HG03175 (cell line): ENCODE measurements at regions not wholly inside any gene's neighbourhood (a gene's known extent, or its start where the extent isn't known, plus 50 kb on each side); places are given as distances from the start of the nearest gene placed in this dataset.
"Not testable (repeated sequence)": the region's sequence is repeated elsewhere in the genome, so short reads cannot be mapped to it uniquely, and the experiment has no call there.

Experiments used
- ATAC-seq: cut with Tn5 transposase; IDR thresholded peaks from one replicate; pipeline ENCODE4 v1.9.1; 2021; ENCODE audit warnings: mild to moderate bottlenecking, moderate library complexity; ENCODE audit not compliant: unreplicated experiment

- ATAC-seq: no peak
Observed at GRCh38 chr5:138702166-138703077, 50.8 kb upstream of the CTNNA1 start.

- ATAC-seq: no peak
Observed at GRCh38 chr5:138701678-138702077, 51.5 kb upstream of the CTNNA1 start.

- ATAC-seq: no peak
Observed at GRCh38 chr5:138700581-138701362, 52.5 kb upstream of the CTNNA1 start.

GRCh38 chr5:138699482-138699881 is 53.7 kb upstream of the CTNNA1 start:
- ATAC-seq: no peak

- no peak for ATAC-seq
Observed at GRCh38 chr5:138698713-138699112, 54.5 kb upstream of the CTNNA1 start.

DNA sequence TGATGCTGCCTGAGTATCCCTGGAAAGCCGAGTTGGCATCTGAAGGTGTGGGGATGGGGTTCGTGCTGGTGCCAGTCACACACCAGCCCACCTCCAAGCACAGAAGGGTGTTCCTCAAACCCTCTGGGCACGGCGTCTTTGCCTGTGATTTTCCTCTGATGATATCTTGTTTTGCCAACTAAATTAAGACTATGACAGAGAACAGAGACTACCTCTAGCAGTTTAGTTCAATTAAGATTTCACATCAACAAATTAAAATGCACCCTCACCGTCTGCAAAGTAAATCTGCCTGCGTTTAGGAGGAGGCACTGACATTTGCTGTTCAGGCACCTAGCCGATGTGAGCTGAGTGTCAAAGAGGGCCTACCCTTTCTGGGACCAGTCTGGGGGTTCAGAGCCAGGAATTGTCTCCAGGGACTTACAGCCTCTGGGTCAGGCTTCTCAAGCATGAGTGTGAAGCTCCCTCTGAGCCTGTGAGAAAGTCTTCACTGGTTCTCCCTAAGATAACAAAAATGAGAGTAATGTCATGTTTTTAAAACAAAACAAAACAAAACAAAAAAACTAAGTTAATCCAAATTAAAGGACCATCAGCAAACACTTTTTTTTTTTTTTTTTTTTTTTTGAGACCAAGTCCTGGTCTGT is 55.4 kb upstream of the CTNNA1 start:
- no peak for ATAC-seq

GRCh38 chr5:138696501-138696900 is 56.7 kb upstream of the CTNNA1 start:
- no peak for ATAC-seq

- no peak for ATAC-seq
Observed at GRCh38 chr5:138695781-138696180, 57.4 kb upstream of the CTNNA1 start.

- no peak for ATAC-seq
Observed at GRCh38 chr5:138694146-138694545, 59.1 kb upstream of the CTNNA1 start.

- ATAC-seq: no peak
Observed at GRCh38 chr5:138692370-138692769, 60.9 kb upstream of the CTNNA1 start.

DNA sequence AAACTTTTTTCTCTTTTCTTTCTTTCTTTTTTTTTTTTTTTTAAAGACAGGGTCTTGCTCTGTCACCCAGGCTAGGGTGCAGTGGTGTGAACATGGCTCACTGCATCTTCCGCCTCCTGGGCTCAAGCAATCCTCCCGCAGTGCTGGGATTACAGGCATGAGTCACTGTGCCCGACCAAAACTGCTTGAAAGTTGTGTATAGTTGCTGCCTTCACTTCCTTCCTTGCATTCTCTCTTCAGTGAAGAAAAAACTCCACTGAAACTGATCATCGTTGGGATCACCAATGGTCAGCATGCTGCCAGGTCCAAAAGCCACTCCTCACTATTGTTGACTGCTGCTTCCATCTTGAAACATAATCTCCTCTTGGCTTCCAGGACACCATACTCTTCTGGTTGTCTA is 66.6 kb upstream of the CTNNA1 start:
- ATAC-seq: no peak

- ATAC-seq: no peak
Observed at GRCh38 chr5:138685193-138685745, 68.0 kb upstream of the CTNNA1 start.

- ATAC-seq: not testable (repeated sequence)
Observed at GRCh38 chr5:138682462-138682861, 70.8 kb upstream of the CTNNA1 start.

GRCh38 chr5:138678826-138679225 is 74.4 kb upstream of the CTNNA1 start:
- not testable (repeated sequence) for ATAC-seq

GRCh38 chr5:138677782-138678181 is 75.4 kb upstream of the CTNNA1 start:
- ATAC-seq: no peak

DNA sequence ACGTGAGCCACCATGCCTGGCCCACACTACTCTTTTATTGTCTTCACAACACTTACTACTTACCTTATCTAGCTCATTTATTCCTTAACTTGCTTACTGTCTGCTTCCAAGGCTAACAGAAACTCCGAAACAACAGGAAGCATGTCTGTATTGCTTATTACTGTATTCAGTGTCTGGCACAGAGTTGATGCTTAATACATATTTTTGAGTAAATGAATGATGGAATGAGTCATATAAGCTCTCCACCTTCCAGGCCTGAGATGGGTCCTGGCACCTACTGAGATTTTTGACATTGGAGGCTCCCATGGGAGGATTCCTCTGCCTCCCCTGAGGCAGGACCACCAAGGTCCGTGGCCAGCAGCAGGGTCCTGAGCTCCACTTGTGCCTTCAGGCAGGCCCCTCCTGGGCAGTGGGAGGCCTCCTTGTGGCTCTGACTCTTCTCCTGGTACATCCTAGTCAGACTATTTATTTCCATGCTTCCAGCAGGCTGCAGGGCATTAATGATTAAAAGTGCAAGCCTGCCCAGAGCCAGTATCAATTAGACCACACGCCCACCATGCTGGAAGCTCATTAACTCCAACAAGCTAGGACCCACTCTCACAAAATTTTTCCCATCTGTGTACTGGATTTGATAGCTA is 76.5 kb upstream of the CTNNA1 start:
- no peak for ATAC-seq

DNA sequence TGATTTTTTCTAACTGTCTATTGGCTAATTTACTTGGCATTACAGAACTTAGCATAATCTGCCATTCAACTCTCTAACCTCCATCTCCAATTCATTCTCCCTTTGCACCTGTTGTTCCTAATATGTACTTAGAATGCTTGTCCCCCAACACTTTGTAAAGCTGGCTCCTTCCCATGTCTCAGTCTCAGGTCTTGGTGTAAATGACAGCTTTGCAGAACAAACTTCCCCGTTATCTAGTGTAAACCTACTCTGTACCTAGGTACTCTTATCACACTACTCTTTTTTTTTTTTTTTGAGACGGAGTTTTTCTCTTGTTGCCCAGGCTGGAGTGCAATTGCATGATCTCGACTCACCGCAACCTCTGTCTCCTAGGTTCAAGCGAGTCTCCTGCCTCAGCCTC is 77.2 kb upstream of the CTNNA1 start:
- ATAC-seq: no peak

DNA sequence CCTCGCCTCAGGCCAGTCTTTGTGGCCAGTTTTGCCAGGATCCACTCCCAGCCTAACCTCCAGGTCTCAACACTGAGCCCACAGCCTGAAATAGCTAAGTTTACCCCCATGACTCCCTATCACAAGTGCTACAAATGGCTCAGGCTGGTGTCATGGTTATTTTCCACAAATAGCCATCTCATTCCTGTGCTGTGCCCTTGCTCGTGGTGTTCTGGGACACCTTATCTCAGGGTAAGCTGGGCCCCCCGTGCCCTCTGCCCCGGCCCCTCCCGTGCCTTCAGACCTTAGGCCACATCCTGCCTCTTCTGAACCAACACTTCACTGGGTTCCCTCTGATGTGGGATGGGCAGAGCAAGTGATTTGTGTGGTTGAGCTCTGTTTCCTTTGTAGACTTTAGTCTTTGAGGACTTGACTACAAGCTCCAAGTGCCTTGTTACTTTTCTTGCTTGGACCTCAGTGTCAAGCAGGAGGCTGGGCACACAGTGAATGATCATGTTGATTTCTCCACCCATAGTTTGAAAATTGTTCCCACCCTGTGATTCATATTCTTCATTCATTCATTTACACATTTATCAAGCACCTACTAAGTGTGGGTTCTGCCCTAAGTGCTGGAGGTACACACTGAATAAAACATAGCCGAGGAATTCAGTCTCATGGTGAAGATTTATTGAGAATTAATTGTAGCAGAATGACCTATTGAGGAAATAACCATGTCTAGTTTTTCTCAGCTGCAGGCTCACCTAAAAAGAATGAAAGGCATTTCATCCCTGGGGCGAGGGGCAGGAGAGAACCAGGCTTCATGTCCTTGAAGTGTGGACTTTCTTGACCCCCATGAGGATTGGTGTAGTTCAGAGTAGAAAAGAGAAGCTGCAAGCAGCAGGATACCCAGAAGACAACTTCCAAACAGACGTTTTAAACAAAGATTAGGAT is 84.5 kb upstream of the CTNNA1 start:
- no peak for ATAC-seq

DNA sequence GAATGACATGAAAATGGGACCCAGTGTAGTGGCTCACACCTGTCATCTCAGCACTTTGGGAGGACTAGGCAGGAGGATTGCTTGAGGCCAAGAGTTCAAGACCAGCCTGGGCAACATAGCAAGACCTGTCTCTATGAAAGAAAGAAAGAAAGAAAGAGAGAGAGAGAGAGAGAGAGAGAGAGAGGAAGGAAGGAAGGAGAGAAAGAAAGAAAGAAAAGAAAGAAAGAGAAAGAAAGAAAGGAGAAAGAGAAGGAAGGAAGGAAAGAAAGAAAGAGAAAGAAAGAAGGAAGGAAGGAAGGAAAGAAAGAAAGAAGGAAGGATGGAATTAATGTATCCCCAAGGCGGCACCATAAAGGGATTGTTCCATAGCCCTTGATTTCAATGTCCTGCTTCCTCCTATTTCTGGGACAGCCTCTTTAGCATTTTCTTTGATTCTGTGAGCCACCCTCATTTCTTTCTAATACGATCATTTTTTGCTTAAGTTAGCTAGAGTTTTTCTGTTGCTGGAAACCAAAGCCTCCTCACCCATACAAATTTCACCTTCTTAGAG is 85.4 kb upstream of the CTNNA1 start:
- not testable (repeated sequence) for ATAC-seq
